Calu3 (cell line): ENCODE measurements at regions not wholly inside any gene's neighbourhood (a gene's known extent, or its start where the extent isn't known, plus 50 kb on each side); places are given as distances from the start of the nearest gene placed in this dataset.

ENCODE experiments used
- BruUV-seq: library from RNA; stranded (reverse); fragments of 400-500 nt; replicated peaks from 2 replicates; lab custom pipeline; 2021; lab: Mats Ljungman, UMichigan
- CTCF ChIA-PET: fragments of 300-600 bp; sonication (Branson Sonifier 250); formaldehyde crosslinking; loops from one replicate; lab custom pipeline; 2022; ENCODE audit warnings: antibody characterized with exemption; lab: Charles Lee
- DNase-seq: peaks from one replicate; pipeline ENCODE4 v3.0.0; 2022
- H3K27ac Mint-ChIP-seq: one replicate; pipeline ENCODE4 v1.8.0; 2022; ENCODE audit warnings: mixed read lengths; ENCODE audit not compliant: unreplicated experiment
- H3K27me3 Mint-ChIP-seq: one replicate; pipeline ENCODE4 v1.8.0; 2022; ENCODE audit warnings: mixed read lengths; ENCODE audit not compliant: unreplicated experiment
- H3K36me3 Mint-ChIP-seq: one replicate; pipeline ENCODE4 v1.8.0; 2022; ENCODE audit warnings: mild to moderate bottlenecking, moderate library complexity, mixed read lengths; ENCODE audit not compliant: insufficient read depth, unreplicated experiment
- H3K4me1 Mint-ChIP-seq: one replicate; pipeline ENCODE4 v1.8.0; 2022; ENCODE audit warnings: mild to moderate bottlenecking, low read depth, mixed read lengths; ENCODE audit not compliant: unreplicated experiment
- H3K4me3 Mint-ChIP-seq: one replicate; pipeline ENCODE4 v1.8.0; 2022; ENCODE audit warnings: mild to moderate bottlenecking, low read depth, moderate library complexity, mixed read lengths; ENCODE audit not compliant: unreplicated experiment
- H3K9me3 Mint-ChIP-seq: one replicate; pipeline ENCODE4 v1.8.0; 2022; ENCODE audit warnings: low read depth, mixed read lengths; ENCODE audit not compliant: unreplicated experiment
- intact Hi-C: fragments of 100-400 bp; cut with micrococcal nuclease; formaldehyde crosslinking; loops from one replicate; pipeline ENCODE4 v1.10.0; 2022; ENCODE audit not compliant: unreplicated experiment
- TF ChIP-seq, protein P1 (sequence below): fragments of 200-600 bp; IDR thresholded peaks from one replicate; pipeline ENCODE4 v1.8.0; 2022; ENCODE audit warnings: antibody characterized with exemption; ENCODE audit not compliant: unreplicated experiment

DNA sequence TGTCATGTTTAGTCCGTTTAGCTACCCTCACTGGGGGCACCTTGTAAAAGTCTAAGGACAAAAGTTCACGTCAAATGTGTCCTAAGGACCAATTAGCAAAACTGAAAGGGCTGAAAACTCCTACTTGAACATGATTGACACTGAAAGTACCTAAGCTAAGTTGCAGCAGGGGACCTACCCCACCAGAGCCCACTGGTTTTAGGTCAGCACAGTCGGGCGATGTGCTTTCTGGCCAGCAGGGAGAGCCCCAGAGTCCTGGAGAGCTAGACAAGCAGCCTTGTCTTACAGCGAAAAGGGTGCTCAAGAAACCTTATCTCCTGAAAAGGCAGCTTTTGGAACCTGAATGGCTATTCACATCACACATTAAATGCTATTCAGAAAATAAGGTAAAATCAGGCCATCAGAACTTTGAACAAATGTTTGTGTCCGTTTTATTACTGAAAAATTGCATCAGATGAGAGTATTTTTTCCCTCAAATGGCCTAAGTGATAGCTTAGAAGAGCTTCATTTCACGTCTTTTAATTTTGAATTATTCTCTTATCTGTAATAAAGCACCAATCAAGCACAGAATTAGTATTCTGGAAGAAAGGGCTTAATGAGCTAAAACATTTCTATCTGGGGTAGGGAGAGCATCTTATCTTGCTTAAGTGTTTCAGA lies 52.2 kb upstream of the MKI67 start:
- intact Hi-C loops, result no loop called here
- H3K9me3 Mint-ChIP-seq, result peaks cover 4% of the 10 kb centered on the region
- BruUV-seq, result no TSS peak
- H3K4me1 Mint-ChIP-seq, result peaks cover 17% of the 10 kb centered on the region
- no peak overlapping the region for H3K27ac Mint-ChIP-seq
- H3K4me3 Mint-ChIP-seq, result no peak overlapping the region
- TF ChIP-seq, protein P1, sequence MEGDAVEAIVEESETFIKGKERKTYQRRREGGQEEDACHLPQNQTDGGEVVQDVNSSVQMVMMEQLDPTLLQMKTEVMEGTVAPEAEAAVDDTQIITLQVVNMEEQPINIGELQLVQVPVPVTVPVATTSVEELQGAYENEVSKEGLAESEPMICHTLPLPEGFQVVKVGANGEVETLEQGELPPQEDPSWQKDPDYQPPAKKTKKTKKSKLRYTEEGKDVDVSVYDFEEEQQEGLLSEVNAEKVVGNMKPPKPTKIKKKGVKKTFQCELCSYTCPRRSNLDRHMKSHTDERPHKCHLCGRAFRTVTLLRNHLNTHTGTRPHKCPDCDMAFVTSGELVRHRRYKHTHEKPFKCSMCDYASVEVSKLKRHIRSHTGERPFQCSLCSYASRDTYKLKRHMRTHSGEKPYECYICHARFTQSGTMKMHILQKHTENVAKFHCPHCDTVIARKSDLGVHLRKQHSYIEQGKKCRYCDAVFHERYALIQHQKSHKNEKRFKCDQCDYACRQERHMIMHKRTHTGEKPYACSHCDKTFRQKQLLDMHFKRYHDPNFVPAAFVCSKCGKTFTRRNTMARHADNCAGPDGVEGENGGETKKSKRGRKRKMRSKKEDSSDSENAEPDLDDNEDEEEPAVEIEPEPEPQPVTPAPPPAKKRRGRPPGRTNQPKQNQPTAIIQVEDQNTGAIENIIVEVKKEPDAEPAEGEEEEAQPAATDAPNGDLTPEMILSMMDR, result no peak
- CTCF ChIA-PET, result interaction anchor here (0.7 to 1.4 kb wide), 2 partner anchors 21 to 34 kb away, joined by 3 to 6 read pairs; no protein-coding TSS in a partner anchor
- peaks cover 27% of the 10 kb centered on the region for H3K27me3 Mint-ChIP-seq
- peak; percentile 48 for DNase-seq
- no peaks in the 10 kb centered on the region for H3K36me3 Mint-ChIP-seq

DNA sequence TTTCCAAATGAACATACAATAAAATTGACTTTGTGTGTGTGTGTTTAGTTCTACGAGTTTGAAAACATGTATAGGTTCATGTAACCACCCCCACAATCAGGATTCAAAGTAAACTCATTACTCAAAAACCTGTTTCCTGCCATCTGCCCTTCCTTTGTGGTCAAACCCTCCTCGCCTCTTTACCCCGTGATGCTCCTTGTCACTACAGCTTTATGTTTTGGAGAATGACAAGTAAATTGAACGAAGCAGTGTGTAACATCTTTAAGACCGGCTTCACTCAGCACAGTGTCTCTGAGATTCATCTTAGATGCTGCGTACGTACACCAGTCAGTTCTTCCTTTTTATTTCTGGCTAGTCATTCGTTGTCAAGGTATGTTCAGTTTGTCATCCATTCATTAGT lies 54.6 kb upstream of the MKI67 start:
- peaks cover 48% of the 10 kb centered on the region for H3K27me3 Mint-ChIP-seq
- BruUV-seq, result no TSS peak
- intact Hi-C loops, result no loop called here
- no peaks in the 10 kb centered on the region for H3K36me3 Mint-ChIP-seq
- H3K27ac Mint-ChIP-seq, result no peak overlapping the region
- H3K9me3 Mint-ChIP-seq, result no peaks in the 10 kb centered on the region
- no peak overlapping the region for H3K4me3 Mint-ChIP-seq
- H3K4me1 Mint-ChIP-seq, result no peaks in the 10 kb centered on the region
- TF ChIP-seq, protein P1, result no peak
- DNase-seq, result no peak
- CTCF ChIA-PET, result no interaction called here

DNA sequence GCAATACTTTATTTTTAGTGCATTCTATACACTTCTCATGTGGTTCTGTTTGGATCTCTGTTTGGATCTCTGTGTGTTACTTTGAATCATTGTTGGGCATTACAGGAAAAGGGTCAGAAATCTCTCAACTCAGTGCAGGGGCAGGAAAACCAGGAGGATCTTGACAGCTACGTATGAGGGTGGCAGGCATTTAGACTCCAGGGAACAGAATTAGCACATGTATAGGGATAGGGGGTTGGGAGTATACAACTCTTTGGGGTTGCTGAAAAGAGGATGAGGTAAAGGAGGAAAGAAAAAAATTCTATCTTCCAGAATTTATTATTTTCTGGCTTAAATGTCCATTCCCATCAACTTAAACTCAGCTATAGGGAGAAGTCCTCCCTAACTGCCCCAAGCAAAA lies 59.4 kb upstream of the MKI67 start:
- intact Hi-C loops, result no loop called here
- Mint-ChIP-seq H3K27me3 (peaks cover 68% of the 10 kb centered on the region), H3K27ac (no peak overlapping the region), H3K9me3 (no peaks in the 10 kb centered on the region), H3K4me1 (no peaks in the 10 kb centered on the region), H3K36me3 (no peaks in the 10 kb centered on the region), H3K4me3 (no peak overlapping the region)
- CTCF ChIA-PET, result no interaction called here
- no peak for DNase-seq
- BruUV-seq, result no TSS peak
- TF ChIP-seq, protein P1, result no peak

DNA sequence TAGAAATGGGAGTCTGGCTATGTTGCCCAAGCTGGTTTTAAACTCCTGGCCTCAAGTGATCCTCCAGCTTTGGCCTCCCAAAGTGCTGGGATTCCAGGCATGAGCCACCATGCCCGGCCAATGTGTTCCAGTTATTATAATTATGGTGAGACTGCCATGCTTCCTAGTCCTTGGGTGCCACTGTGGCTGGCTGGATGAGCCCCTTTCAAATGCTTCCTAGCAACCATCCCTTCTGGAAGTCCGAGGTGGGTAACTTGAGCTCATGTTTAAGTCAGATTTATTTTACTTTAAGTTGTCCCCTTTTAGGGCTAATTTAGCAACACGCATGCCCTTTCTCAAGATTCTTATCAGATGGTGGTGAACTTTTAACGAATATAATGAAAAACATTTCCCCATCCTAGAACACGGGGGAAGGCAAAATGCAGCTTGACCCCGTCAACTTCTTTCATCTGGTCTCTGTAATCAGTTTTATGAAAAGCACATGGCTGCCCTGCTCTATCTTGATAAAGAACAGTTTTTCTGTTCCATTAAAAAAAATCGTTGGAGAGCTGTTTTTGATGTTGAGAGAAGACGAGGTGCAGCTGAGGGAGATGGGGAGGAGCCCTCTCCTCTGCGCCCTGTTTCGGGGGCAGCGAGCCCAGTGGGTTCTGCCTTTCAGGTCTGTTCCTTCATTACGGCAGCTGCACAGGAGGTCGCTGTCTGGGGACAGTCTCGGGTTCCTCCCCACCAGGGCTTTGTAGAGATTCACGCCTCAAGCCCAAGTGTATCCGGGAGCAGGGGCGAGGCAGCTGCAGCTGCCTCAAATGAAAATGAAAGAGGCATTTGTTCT lies 61.0 kb upstream of the MKI67 start:
- H3K4me3 Mint-ChIP-seq, result no peak overlapping the region
- intact Hi-C loops, result no loop called here
- H3K9me3 Mint-ChIP-seq, result no peaks in the 10 kb centered on the region
- H3K27me3 Mint-ChIP-seq, result peaks cover 54% of the 10 kb centered on the region
- H3K36me3 Mint-ChIP-seq, result no peaks in the 10 kb centered on the region
- TF ChIP-seq, protein P1, result no peak
- CTCF ChIA-PET, result no interaction called here
- BruUV-seq, result no TSS peak
- DNase-seq, result no peak
- H3K4me1 Mint-ChIP-seq, result no peaks in the 10 kb centered on the region
- no peak overlapping the region for H3K27ac Mint-ChIP-seq
